HG02840 (cell line): ENCODE measurements at regions not wholly inside any gene's neighbourhood (a gene's known extent, or its start where the extent isn't known, plus 50 kb on each side); places are given as distances from the start of the nearest gene placed in this dataset.
A peak's percentile ranks its signal among the peaks of the same experiment; 100 is the strongest.

ENCODE experiments used
- ATAC-seq: cut with Tn5 transposase; IDR thresholded peaks from one replicate; pipeline ENCODE4 v1.9.1; 2021; ENCODE audit warnings: mild to moderate bottlenecking, moderate library complexity, moderate number of reproducible peaks; ENCODE audit not compliant: unreplicated experiment, low FRiP score

DNA sequence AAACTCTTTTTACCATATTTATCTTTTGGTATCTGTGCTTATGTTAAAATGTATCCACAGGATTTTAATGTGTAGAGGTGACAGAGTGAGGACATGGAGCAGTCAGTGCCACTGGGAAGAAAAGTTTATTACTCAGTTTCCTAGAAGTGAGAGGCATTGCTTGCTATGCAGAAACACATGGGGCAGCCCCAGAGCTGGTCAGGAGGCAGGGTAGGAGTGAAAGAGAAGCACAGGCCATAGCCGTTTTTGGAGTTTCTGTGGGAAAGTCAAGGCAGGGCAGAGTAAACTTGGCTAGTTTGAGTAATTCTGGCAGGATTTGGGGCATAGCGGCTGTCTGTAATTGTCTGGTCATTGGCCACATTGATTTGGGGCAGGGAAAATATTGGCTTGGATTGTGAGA, 370.9 kb downstream of the FGF9 start:
- no peak for ATAC-seq

DNA sequence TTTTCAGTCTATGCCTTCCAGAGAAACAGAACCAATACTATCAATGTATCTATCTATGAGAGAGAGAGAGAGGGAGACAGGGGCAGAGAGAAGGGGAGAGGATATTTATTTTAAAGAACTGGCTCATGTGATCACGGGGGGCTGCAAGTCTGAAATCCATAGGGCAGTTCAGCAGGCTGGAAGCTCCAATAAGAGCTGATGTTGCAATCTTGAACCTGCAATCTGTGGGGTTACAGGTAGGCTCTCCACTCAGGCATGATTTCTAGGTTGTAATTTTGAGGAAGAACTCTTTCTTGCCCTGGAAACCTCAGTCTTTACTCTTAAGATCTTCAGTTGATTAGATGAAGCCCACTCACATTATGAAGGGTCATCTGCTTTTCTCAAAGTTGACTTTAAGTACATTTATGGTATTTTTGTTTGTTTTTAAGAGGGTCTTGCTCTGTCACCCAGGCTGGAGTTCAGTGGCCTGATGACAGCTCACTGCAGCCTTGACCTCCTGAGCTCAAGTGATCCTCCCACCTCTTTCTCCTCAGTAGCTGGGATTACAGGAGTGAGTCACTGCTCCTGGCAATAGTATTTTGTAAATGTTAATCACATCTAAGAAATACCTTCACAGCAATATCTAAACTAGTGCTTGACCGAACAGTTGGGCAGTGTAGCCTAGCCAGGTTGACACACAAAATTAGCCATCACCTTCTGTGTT, 376.4 kb downstream of the FGF9 start:
- ATAC-seq, result no peak

DNA sequence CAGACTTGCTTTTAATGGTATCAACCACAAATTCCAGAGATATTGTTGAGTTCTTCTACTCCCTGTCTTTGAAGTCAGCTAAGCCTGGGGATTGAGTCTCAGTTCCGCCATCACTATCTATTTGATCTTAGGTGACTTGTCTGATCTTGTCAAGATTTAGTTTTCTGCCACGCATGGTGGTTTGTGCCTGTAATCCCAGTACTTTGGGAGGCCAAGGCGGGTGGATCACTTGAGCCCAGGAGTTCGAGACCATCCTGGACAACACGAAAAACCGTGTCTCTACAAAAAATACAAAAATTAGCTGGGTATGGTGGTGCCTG, 376.9 kb downstream of the FGF9 start:
- no peak for ATAC-seq

DNA sequence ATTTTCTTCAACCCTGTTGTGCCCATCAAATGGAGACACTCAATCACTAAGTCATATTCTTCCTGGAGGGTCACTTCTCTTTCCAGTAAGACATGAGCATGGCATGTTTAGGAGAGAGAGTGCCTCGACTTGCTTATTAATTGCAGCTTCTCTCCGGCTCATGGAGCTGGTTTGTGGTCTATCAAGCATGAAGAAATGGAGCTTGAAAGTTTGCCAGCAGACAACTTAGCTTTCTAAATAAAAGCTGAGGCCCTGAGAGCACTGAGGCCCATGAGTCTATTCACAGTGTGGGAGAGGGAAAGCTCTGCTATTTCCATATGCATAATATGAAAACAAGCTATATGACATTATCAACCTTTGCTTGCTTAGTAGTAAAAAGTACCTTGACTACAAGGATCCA, 378.5 kb downstream of the FGF9 start:
- ATAC-seq, result no peak

DNA sequence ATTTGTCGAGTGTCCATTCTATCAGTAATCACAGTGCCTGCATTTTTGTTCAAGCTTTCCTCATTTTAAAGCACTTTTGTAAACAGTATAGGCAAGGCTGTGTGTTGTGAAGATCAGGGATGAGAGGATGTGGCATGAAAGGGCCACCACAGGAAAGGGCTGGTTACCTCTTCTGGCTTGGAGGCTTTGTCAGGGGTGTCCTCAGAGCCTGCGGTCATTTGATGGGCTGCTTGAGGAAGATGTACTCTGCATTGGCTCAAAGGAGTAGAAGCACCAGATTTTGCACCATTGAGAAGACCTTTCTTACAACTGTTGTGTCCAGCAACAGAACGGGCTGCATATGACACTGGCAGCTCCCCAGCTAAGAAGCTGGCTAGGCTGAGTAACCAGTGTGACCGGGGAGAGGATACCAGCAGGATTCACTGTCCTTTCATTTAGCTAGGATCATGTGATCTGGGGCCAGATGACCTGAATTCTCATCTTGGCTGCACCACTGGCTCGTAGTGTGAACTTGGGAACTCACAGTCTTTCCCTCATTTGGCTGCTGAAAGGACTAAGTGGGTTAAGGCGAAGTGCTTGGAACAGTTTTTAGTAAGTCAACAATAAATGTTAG, 380.2 kb downstream of the FGF9 start:
- no peak for ATAC-seq

DNA sequence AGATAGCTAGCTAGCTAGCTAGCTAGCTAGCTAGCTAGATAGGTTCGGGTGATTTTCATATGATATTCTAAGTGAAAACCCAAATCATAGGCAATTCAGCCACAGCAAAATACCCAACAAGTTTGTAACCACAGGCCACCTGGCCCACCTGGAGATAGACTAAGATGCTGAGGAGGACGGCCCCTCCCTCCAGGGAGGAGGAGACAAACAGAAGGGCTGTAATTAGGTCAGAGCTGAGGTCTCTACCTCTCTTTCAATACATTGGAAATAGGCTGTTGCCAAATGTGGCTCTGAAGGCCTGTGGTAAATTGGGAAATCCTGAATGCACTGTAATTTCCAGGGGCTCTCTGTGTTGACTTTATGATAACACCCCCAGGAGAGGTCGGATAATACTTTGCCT, 382.2 kb downstream of the FGF9 start:
- ATAC-seq, result no peak

DNA sequence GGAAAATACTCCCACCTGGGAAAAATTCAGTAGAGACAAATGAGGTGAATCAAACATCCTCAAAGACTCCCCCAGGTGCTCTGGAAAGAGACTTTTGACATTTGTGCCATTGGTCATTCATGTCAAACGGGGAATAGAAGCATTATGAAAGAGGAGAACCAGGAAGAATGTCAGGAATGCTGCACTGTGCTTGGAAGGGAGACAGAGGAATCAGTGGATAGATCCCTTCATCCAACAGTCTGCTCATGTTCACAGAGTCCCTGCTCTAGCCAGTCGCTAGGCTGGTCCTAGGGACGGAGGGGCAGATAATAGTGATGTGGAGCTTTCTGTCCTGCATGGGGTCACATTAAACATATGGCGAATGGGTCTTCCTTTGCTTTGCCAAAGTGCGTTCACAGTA, 384.4 kb downstream of the FGF9 start:
- no peak for ATAC-seq

DNA sequence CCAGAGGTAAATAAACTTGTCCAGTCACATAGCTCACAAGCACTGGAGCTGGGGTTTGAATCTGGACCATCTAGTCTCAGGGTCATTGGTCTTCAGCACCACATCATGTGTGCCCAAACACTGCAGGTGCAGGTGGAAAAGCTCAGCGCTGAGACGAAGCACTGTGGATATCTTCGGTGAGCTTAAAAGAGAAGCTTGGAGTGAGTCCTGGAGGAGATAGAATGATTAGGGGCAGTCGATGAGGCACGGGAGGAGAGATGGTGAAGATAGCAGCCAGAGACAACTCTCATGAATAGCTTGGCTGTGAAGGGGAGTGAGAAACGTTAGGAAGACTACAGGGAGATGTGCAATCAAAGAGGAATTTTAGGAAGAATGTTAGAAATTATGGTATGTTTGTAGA, 389.3 kb downstream of the FGF9 start:
- ATAC-seq, result no peak

DNA sequence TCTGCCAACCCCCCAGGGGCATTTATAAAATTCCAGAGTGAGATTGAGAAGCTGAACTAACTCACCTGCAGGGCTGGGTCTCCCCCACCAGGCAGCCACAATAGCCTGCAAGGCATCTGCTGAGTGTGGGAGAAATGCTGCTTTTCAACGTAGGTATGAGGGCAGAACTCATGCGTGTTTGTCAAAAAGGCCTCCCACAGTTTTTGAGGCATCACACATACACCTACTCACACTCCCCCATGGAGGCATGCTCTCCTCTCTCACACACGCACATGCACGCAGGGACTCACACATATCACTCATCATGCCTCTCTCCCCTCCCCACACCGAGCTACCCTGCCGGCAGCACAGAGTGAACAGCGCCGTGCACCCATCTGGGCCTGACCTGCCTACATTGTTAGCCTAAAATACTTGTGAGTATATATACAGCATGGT, 390.5 kb downstream of the FGF9 start:
- peak; percentile 63 for ATAC-seq

DNA sequence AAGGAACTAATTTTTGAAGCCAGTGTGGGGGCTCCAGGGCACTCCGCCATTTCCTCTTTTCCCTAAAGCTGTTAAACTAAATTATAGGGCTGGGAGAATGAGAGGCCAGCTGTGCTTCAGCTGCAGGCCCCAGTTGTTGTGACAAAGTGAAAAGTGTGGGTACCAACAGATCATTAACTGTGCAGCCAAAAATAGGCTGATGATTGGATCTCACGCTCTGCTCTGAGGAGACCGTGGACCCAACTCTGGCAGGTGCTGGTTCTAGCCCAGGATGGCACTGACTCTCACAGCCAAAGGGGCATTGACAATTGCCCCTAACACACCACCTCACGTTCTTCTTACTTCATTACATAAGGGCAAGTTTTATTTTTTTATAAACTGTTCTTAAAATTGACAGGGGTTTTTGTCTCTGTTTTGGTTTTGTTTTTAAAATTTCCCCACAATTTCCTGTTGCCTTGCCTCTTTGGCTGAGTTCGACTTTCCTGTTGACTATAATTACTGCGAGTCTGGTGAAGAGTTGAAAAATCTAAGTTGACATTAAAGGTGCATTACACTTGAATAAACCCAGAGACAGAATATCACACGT, 391.0 kb downstream of the FGF9 start:
- ATAC-seq, result peak; percentile 71

DNA sequence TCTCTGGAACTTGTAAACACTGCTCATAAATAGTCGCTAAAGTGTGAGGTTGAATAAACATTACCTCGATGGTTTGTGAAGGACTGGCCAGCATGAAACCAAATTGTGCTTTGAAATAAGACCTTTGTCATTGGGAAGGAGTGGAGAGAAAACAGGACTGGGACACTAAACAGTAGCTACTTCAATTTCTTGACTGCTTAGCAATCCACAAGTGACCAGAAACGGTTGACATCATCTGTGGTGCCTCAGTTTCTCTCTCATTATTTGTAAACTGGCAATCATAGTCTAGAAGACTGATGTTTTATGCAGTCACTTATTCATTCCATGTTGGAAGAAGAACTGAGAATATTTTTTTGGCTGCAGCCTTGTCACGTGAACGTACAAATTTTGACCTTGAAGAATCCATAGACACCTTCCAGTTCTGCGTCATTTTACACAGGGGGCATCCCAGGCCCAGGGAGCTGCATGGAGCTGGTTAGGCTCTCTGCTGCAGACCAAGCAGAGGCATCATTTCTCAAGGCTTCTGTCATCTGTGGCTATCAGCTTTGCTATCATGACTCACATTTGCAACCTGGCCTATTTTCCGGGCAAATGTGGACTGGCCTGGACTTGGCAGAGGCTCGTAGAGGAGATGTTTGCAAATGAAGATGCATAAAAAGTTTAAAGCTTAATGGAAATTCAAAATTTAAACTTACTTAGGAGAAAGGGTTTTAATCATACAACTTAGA, 391.8 kb downstream of the FGF9 start:
- ATAC-seq, result no peak

DNA sequence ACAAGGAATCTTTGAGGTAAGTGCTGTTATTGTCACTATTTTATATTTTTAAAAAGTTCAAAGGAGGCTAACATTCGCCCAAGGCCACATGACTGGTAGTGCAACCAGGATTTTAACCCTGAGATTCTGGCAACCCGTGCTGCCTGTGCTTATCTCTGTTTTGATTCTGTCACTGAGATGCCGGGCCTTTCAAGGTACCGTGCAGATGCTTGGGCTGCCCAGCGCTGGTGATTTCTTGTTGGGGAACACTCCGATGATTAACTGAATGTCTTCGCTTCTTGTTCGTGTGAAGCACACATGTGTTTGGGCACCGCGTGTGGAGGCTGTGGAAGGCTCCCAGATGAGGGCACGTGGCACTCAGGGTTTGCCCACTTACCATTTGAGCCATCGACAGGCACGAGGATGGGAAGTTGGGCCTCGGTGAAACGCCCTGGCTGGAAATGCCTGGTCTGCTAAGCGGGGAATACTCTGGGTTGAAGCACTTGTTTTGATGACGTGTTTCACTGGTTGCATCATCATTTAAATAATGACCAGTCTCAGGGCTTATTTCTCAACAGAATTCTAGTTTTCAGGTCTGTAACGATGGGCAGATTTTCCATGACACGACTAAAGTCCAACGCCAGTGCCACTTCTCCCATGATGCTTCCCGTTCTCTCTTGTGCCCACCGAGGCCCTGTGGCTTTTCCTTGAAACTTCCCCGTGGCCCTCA, 392.7 kb downstream of the FGF9 start:
- ATAC-seq, result no peak

DNA sequence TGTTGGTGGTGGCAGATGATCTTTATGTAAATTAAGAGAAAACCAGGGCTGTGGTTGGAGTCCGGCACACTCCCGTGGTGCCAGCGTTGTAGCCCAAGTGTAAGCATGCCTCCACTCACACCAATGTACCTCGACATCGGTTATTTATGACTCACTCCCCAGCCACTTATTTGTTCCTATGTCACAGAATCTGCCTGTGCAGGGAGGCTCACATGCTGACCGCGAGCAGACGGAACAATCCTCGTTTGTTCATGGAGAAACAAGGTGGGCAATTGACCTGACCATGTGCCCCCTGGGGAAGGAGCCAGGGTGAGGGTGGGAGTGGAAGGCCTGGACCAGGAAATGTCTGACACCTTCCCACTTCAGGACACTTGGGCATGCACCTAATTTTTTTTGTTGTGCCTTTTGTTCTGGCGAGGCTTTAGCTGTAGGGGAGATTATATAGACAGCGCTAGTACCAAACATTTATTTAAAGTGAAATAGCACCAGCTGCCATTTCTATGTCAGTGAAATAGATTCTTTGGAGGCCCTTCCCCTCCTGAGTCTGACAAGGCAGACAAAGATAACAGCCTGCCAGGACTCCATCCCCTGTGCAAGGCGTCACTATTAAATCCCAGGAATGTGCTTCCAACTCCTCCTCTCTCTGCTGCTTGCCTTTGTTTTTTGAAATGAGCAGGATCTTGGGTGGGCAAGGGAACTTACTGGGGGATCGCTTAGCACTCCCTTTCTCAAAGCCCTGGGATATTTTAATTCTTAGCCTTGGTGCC, 394.2 kb downstream of the FGF9 start:
- ATAC-seq, result no peak

DNA sequence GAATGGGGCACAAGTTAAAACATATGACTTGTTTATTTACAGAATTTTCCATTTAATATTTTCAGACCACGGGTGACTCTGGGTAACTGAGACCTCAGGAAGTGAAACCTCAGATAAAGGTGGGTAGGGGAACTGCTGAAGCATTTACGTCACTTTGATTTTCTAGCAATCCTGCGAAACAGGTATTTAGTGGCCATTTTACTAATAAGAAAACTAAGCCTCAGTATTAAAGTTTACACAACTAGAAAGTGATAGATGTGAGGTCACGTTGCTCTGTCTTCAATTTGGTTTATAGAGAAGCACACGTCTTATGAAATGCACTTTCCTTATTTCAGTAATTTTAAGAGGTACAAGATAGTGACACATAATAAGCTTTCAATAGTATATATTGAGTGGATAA, 402.8 kb downstream of the FGF9 start:
- no peak for ATAC-seq

DNA sequence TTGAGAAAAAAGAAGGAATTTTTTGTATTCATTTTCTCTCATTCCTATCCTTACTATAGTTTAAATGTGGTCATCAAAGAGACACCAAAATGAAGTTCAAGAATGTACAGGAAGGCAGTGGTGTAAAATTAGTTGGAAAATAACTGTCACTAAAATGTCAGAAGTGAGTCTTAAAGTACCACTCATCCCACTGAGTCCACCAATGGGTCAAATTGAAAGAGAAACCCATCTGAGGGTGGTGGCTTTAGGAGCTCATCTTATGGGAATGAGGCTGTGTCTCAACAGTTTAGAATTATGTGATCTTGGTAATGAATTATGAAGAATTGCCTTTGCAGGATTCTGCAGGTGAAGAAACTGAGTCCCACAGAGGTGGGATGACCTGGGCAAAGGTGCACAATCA, 403.5 kb downstream of the FGF9 start:
- ATAC-seq, result no peak

DNA sequence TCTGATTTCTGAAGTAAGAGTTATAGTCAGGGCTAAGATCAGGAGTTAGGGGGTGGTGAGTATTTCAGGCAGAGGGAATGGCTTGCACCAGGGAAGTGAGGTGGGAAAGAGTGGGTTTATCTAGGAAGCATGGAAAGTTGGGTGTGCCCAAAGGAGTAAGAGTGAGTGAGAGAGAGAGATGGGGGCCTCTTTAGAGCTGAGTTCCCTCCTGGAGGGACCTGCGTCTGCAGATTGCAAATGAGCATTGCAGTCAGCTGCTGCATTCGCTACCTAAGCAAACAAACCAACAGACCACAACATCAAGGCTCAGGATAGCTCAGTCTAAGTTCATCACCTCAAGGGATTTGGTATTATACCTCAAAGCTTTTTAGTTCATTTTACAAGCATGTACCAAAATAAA, 405.8 kb downstream of the FGF9 start:
- no peak for ATAC-seq

DNA sequence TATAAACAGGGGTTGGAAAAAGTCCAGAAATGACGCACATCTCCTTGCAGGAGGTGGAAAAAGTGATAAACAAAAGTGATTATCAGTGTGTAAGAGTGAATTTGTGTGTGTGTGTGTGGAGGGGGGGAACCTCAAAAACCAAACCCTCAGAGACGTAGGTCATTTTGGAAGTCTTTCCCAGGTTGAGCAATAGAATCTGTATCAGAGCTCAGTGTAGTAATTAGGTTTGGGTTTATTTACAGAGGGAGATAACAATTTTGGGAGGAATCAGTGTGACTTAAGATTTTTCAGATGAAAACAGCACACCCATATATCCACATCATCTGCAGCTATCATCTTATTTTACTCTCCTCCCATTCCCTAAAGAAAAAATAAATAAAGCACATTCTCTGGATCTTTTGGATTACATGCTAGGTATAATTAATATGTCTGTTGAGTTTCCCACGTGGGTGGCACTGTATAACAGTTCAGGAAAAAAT, 406.4 kb downstream of the FGF9 start:
- ATAC-seq, result no peak

DNA sequence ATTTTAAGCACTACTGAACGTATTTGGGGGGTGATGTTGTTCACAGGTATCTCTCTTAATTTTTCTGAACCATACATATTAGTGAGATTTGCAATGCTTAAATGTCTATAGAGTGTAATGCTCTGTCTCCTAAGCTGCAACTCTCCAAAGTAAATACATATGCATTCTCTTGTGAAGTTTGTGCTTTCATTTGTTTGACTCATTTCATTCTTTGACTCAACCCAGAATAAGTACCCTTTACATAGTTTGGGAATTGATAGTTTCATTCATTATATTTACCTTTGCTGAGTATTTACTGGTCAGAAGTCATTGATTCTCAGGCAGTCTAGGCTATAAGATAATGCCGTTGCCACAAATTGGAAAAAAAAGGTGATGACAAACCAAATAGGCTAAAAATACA, 406.9 kb downstream of the FGF9 start:
- ATAC-seq, result no peak

DNA sequence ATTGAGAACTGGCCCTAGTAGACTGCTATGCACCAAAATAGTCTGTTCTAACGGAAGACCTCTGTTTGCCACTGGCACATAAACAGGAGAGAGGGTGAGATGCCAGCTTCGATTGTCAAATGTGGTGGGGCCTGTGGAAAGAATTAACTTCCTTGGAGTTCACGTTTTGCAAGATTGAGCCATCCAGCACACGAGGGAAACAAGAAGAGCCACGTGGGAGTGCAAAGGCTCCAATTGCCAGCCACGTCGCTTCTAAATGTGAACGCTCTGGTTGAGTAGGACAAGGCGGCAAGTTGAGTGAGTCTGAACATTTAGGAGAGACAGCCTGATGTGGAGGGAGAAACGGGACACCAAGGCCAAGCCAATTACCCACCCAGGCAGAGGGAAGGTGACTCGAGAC, 409.1 kb downstream of the FGF9 start:
- ATAC-seq, result no peak

DNA sequence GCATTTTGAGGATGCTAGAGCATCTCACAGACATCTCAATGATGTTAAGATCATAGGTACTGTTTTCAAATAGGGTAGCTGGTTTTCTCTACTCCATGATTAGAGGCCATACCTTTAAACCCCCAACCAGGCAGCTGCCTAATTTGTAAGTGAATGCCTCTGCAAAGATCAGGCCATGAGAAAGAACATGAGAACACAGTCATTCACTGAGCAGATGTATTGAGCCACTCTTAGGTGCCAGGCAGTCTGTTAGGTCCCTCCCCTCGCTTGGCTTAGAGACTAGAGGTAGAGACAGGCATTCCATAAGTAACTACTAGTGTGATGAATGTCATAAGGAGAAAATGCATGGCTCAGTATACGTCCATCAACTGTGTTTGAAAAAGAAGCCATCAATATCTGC, 410.0 kb downstream of the FGF9 start:
- ATAC-seq, result no peak
